ENCODE measurements at regions not wholly inside any gene's neighbourhood (a gene's known extent, or its start where the extent isn't known, plus 50 kb on each side); places are given as distances from the start of the nearest gene placed in this dataset.
"Not testable (repeated sequence)": the region's sequence is repeated elsewhere in the genome, so short reads cannot be mapped to it uniquely, and the experiment has no call there.

GRCh38 chr14:106287506-106287905, 761.1 kb downstream of the TMEM121 start:
- Histone ChIP-seq H3K9me3 (ENCODE audit: insufficient read depth, low read depth, low read length) (no peaks in the 10 kb centered on the region), H2AFZ (ENCODE audit: low read depth, low read length) (no peak overlapping the region), H3K27me3 (ENCODE audit: insufficient read depth, low read length) (no peaks in the 10 kb centered on the region), H3K27ac (ENCODE audit: low read depth, low read length) (no peak overlapping the region), H3K36me3 (ENCODE audit: insufficient read depth, low read length) (no peaks in the 10 kb centered on the region), H3K79me2 (ENCODE audit: insufficient read depth, low read length) (no peaks in the 10 kb centered on the region), H3K9ac (ENCODE audit: low read length) (no peak overlapping the region), H3K4me3 (ENCODE audit: insufficient read depth, low read depth, low read length) (no peak overlapping the region), H3K4me2 (ENCODE audit: low read length) (no peak overlapping the region), H4K20me1 (ENCODE audit: insufficient read depth, low read length) (no peaks in the 10 kb centered on the region), H3K4me1 (ENCODE audit: insufficient read depth, low read length) (no peaks in the 10 kb centered on the region)
- Mint-ChIP-seq H3K36me3 (ENCODE audit: low read depth, unreplicated experiment) (no peaks in the 10 kb centered on the region), H3K27me3 (ENCODE audit: low read depth, unreplicated experiment) (no peaks in the 10 kb centered on the region), H3K27ac (ENCODE audit: unreplicated experiment) (no peak overlapping the region), H3K4me3 (ENCODE audit: unreplicated experiment) (no peak overlapping the region), H3K4me1 (ENCODE audit: low read depth, unreplicated experiment) (no peaks in the 10 kb centered on the region), H3K9me3 (ENCODE audit: unreplicated experiment) (peaks cover 8% of the 10 kb centered on the region)
- TF ChIP-seq EZH2 (IDR thresholded peaks at IDR 0.05; ENCODE audit: insufficient read depth, low read length) (no peak), CTCF (IDR thresholded peaks at IDR 0.05; ENCODE audit: insufficient read depth, low read depth, low read length) (no peak)
- no peak for FAIRE-seq
- no peak for DNase-seq (ENCODE audit: low read depth)

- no peak overlapping the region for H3K27ac Mint-ChIP-seq (ENCODE audit: unreplicated experiment)
- peaks cover 6% of the 10 kb centered on the region for H3K9me3 Mint-ChIP-seq (ENCODE audit: unreplicated experiment)
- H3K4me1 ChIP-seq (ENCODE audit: insufficient read depth, low read length) = no peaks in the 10 kb centered on the region
- peaks cover 2% of the 10 kb centered on the region for H3K9me3 ChIP-seq (ENCODE audit: insufficient read depth, low read depth, low read length)
- no peaks in the 10 kb centered on the region for H3K27me3 Mint-ChIP-seq (ENCODE audit: low read depth, unreplicated experiment)
- FAIRE-seq (no peak), DNase-seq (ENCODE audit: low read depth) (no peak)
- no peaks in the 10 kb centered on the region for H3K27me3 ChIP-seq (ENCODE audit: insufficient read depth, low read length)
- H3K4me2 ChIP-seq (ENCODE audit: low read length) = no peak overlapping the region
- no peaks in the 10 kb centered on the region for H3K79me2 ChIP-seq (ENCODE audit: insufficient read depth, low read length)
- no peak overlapping the region for H3K9ac ChIP-seq (ENCODE audit: low read length)
- no peaks in the 10 kb centered on the region for H4K20me1 ChIP-seq (ENCODE audit: insufficient read depth, low read length)
- TF ChIP-seq EZH2 (IDR thresholded peaks at IDR 0.05; ENCODE audit: insufficient read depth, low read length) (no peak), CTCF (IDR thresholded peaks at IDR 0.05; ENCODE audit: insufficient read depth, low read depth, low read length) (no peak)
- no peaks in the 10 kb centered on the region for H3K4me1 Mint-ChIP-seq (ENCODE audit: low read depth, unreplicated experiment)
- H2AFZ ChIP-seq (ENCODE audit: low read depth, low read length) = no peak overlapping the region
- no peaks in the 10 kb centered on the region for H3K36me3 Mint-ChIP-seq (ENCODE audit: low read depth, unreplicated experiment)
- H3K27ac ChIP-seq (ENCODE audit: low read depth, low read length) = no peak overlapping the region
- no peak overlapping the region for H3K4me3 ChIP-seq (ENCODE audit: insufficient read depth, low read depth, low read length)
- no peaks in the 10 kb centered on the region for H3K36me3 ChIP-seq (ENCODE audit: insufficient read depth, low read length)
- no peak overlapping the region for H3K4me3 Mint-ChIP-seq (ENCODE audit: unreplicated experiment)
Measured at GRCh38 chr14:106291626-106292025, 765.2 kb downstream of the TMEM121 start.

GRCh38 chr14:106294324-106294723, 767.9 kb downstream of the TMEM121 start:
- H3K4me3 ChIP-seq (ENCODE audit: insufficient read depth, low read depth, low read length) = no peak overlapping the region
- H2AFZ ChIP-seq (ENCODE audit: low read depth, low read length) = no peak overlapping the region
- Mint-ChIP-seq H3K27me3 (ENCODE audit: low read depth, unreplicated experiment) (no peaks in the 10 kb centered on the region), H3K4me1 (ENCODE audit: low read depth, unreplicated experiment) (no peaks in the 10 kb centered on the region), H3K27ac (ENCODE audit: unreplicated experiment) (no peak overlapping the region), H3K36me3 (ENCODE audit: low read depth, unreplicated experiment) (no peaks in the 10 kb centered on the region), H3K4me3 (ENCODE audit: unreplicated experiment) (no peak overlapping the region), H3K9me3 (ENCODE audit: unreplicated experiment) (peaks cover 3% of the 10 kb centered on the region)
- H3K4me2 ChIP-seq (ENCODE audit: low read length) = no peak overlapping the region
- H3K79me2 ChIP-seq (ENCODE audit: insufficient read depth, low read length) = no peaks in the 10 kb centered on the region
- no peak for DNase-seq (ENCODE audit: low read depth)
- peaks cover 2% of the 10 kb centered on the region for H3K9me3 ChIP-seq (ENCODE audit: insufficient read depth, low read depth, low read length)
- no peak overlapping the region for H3K9ac ChIP-seq (ENCODE audit: low read length)
- no peak for FAIRE-seq
- no peak overlapping the region for H3K27ac ChIP-seq (ENCODE audit: low read depth, low read length)
- H3K4me1 ChIP-seq (ENCODE audit: insufficient read depth, low read length) = no peaks in the 10 kb centered on the region
- H4K20me1 ChIP-seq (ENCODE audit: insufficient read depth, low read length) = no peaks in the 10 kb centered on the region
- TF ChIP-seq EZH2 (IDR thresholded peaks at IDR 0.05; ENCODE audit: insufficient read depth, low read length) (no peak), CTCF (IDR thresholded peaks at IDR 0.05; ENCODE audit: insufficient read depth, low read depth, low read length) (no peak)
- no peaks in the 10 kb centered on the region for H3K36me3 ChIP-seq (ENCODE audit: insufficient read depth, low read length)
- H3K27me3 ChIP-seq (ENCODE audit: insufficient read depth, low read length) = no peaks in the 10 kb centered on the region

- not testable (repeated sequence) for H3K36me3 ChIP-seq (ENCODE audit: insufficient read depth, low read length); H2AFZ ChIP-seq (ENCODE audit: low read depth, low read length); H3K27me3 Mint-ChIP-seq (ENCODE audit: low read depth, unreplicated experiment); H3K4me2 ChIP-seq (ENCODE audit: low read length); DNase-seq (ENCODE audit: low read depth); H3K4me1 ChIP-seq (ENCODE audit: insufficient read depth, low read length); H3K36me3 Mint-ChIP-seq (ENCODE audit: low read depth, unreplicated experiment); H3K9me3 ChIP-seq (ENCODE audit: insufficient read depth, low read depth, low read length); H3K4me3 ChIP-seq (ENCODE audit: insufficient read depth, low read depth, low read length); H3K27ac ChIP-seq (ENCODE audit: low read depth, low read length); H3K4me3 Mint-ChIP-seq (ENCODE audit: unreplicated experiment); H3K9ac ChIP-seq (ENCODE audit: low read length); H4K20me1 ChIP-seq (ENCODE audit: insufficient read depth, low read length); H3K4me1 Mint-ChIP-seq (ENCODE audit: low read depth, unreplicated experiment); H3K27me3 ChIP-seq (ENCODE audit: insufficient read depth, low read length); H3K9me3 Mint-ChIP-seq (ENCODE audit: unreplicated experiment); H3K79me2 ChIP-seq (ENCODE audit: insufficient read depth, low read length); FAIRE-seq; H3K27ac Mint-ChIP-seq (ENCODE audit: unreplicated experiment)
Measured at GRCh38 chr14:106300951-106301510, 774.6 kb downstream of the TMEM121 start.
